Activated CD4-positive, CD25-positive, alpha-beta regulatory T cell (primary cell): ENCODE measurements at regions not wholly inside any gene's neighbourhood (a gene's known extent, or its start where the extent isn't known, plus 50 kb on each side); places are given as distances from the start of the nearest gene placed in this dataset.
"Not testable (repeated sequence)": the region's sequence is repeated elsewhere in the genome, so short reads cannot be mapped to it uniquely, and the experiment has no call there.

Source experiments
- DNase-seq, 4 experiments: peaks; one replicate each; lab custom pipeline; 2025; lab: John Stamatoyannopoulos, UW

GRCh38 chr9:1919229-1919628 lies 95.9 kb upstream of the SMARCA2 start:
- no peak for DNase-seq

DNA sequence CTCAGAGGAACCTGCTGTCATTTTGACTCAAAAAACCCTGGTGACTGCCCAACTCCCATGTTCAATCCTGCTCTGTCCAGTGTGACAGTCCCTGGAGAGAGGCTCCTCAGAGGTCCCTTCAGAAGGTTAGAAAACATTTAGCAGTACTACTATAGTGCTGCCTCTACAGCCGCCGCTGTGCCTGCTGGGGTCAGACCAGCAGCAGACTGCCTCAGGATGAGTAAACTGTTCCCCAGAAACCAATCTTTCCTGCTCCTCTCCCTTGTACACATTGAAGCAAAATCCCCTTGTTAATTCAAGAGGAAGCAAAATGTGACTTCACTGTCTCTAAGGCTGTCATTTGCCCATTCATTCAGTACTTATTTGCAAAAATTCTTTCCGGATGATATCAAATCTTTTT lies 94.8 kb upstream of the SMARCA2 start:
- DNase-seq: no peak

DNA sequence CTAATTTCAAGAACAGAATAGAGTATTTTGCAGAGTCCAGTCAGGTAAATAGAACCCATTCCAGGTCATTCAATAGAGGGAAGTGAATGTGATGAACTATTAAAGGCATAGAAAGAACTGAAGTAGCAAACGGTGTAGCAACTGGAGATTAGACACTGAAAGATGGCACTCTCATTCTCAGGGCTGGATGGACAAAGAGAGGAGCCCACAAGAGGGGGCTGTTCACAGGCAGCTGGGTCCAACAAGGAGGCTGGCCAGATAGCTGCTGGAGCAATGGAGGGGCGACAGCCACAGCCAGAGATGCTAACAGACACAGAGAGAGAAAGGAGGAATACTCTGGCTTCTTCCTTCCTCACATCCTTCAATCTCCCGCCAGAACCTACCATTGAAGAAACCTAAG lies 93.1 kb upstream of the SMARCA2 start:
- no peak for DNase-seq

GRCh38 chr9:1927546-1927945 lies 87.6 kb upstream of the SMARCA2 start:
- DNase-seq: no peak

- DNase-seq: no peak
These were observed 86.0 kb upstream of the SMARCA2 start for GRCh38 chr9:1929134-1929533.

- no peak for DNase-seq
These were observed 85.4 kb upstream of the SMARCA2 start for GRCh38 chr9:1929722-1930244.

- DNase-seq: not testable (repeated sequence)
These were observed 84.9 kb upstream of the SMARCA2 start for GRCh38 chr9:1930245-1930736.

DNA sequence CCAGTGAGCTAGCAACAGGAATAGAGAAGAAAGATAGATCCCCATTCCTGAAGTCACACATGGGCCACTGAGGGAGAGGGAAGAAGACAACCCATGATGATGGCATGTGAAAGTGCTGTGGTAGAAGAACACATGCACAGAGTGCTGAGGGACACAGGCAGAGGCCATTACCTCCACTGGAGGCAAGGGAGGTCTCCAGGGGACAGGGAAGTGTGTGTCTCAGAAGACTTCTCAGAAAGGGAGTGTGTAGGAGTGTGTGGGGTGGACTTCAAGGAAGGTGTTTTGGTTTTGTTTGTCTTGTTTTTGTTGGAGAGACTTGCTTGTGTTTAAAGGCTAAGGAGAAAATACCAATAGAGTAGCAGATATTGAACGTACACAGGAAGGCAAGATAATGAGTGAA lies 77.0 kb upstream of the SMARCA2 start:
- no peak for DNase-seq

GRCh38 chr9:1938675-1939170 lies 76.4 kb upstream of the SMARCA2 start:
- DNase-seq: no peak

- no peak for DNase-seq
These were observed 75.7 kb upstream of the SMARCA2 start for GRCh38 chr9:1939466-1939865.

- no peak for DNase-seq
These were observed 75.2 kb upstream of the SMARCA2 start for GRCh38 chr9:1939926-1940368.

DNA sequence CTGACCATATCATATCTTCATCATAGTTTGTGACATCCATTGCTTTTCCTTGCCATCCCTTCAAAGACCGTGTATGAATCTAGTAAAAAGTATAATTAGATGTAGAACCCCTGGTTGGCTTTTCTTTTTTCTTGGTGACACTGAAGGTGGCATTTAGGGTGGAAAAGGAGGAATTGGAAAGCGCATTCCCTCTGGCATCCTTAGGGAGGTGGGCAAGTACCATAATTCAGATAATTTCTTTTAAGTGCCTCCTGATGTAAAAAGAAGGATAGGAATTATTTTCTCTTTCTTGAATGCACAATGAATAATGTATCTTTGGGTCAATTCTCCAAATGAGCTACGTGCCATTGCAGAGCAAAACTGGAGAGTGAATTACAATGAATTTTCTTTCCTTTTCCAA lies 73.2 kb upstream of the SMARCA2 start:
- DNase-seq: no peak

- no peak for DNase-seq
These were observed 68.4 kb upstream of the SMARCA2 start for GRCh38 chr9:1946526-1947283.

DNA sequence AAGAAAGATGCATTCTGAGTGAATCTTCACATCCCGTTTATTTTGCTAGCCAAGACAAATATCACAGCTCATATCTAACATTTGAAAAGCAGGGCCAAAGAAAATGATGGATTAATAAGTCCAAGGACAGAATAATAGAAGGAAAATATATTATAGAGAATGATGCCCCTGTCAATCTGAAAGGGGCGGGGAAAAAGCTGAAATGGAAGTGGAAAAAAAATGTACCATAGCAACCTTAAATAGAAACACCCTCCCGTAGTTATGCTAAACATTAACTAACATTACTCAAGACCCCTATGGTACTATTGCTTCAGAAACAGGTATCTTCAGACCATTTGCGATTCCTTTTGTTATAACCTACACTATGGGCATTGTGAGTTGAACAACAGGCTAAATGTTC lies 67.7 kb upstream of the SMARCA2 start:
- DNase-seq: no peak

GRCh38 chr9:1948541-1948940 lies 66.6 kb upstream of the SMARCA2 start:
- no peak for DNase-seq

DNA sequence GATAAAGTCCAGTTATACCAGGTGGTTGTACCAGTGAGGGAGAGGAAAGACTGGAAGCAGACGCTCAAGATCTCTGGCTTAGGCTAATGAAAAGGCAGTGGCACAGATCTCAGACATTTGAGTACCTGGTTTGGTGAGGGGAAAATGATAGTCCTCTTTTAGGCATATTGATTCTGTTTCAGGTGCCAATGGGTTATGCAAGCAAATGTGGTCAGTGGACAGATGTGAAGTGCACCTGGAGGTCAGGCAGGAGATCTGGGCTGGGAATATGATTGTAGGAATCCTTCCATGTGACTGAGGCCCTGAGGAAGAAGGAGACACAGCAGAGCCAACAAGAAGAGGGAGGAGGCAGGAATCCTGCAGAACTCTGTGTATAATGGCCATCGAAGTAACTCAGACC lies 63.7 kb upstream of the SMARCA2 start:
- no peak for DNase-seq

DNA sequence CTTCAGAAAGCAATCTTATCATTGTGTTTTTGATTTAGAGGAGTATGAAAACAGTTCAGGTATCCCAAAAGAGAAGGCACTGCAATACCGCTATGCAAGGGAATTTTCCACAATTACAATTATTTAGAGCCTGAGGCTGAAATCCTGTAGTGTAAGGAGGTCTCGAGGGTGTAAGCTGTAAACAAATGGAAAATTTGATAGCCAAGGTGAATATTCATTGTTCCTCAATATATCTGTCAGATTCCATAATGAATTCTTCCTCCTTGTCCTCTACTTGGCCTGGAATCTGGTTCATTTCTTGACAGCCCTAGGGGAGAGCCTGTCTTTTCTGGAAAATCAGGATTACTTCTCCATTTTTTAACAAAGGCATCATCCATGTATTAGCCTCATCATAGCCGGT lies 63.1 kb upstream of the SMARCA2 start:
- DNase-seq: no peak

GRCh38 chr9:1954238-1954637 lies 60.9 kb upstream of the SMARCA2 start:
- no peak for DNase-seq

DNA sequence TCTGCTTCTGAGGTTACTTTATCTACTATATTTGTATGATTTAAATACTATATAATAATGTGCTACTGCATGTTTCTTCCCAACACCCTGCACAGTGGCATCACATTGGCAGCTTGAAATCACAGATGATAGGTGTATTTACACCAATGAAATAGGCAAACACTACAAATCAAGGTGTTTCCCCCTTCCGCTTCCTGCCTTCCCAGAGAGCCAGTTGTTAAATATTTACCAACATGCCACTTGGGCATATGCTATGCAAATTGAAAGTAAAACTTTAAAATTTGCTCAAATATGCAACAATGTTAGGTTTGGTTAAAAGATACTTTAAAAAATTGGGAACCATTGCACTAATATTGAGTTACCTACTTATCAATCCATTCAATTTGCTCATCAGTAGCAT lies 58.2 kb upstream of the SMARCA2 start:
- DNase-seq: no peak

DNA sequence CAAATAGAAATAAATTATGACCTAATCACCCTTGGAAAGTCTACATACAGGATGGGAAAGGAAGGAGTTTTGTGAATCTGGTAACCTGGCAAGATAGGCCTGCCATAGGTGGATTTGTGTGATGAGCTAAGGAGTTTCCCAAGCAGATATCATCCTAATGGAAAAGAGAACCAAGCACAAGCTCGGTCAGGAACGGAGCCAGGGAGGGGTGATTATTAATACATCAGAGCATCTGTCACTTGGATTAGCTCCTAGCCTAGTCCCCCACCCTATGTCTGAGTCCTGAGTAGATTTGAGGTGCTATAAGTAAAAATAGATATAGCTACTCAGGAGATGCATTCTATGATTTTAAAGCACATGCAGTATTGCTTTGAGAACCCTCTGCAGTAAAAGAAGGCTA lies 57.3 kb upstream of the SMARCA2 start:
- no peak for DNase-seq

- DNase-seq: no peak
These were observed 55.8 kb upstream of the SMARCA2 start for GRCh38 chr9:1959371-1959770.

GRCh38 chr9:1960342-1961042 lies 54.7 kb upstream of the SMARCA2 start:
- no peak for DNase-seq

- no peak for DNase-seq
These were observed 53.0 kb upstream of the SMARCA2 start for GRCh38 chr9:1962122-1962521.
